ENCODE measurements at regions not wholly inside any gene's neighbourhood (a gene's known extent, or its start where the extent isn't known, plus 50 kb on each side); places are given as distances from the start of the nearest gene placed in this dataset.

DNA sequence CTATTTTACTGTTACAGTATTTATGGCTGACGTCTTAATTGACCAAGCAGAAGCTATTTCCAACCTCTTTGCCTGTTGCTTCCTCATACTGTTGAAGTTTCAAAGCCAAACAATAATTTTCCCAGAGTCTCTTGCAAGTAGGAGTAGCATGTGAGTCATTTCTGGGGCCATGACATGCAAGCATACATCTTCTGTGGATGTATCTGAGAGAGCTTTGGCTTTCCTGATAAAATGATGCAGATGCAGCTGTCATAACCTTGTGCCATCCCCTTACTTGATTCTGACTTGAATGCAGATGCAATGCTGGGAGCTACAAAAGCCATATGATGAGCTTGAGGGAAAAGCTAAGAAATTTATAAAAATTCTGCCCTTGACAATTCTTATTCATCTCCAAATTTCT lies 243.1 kb upstream of the TENM4 start:
- intact Hi-C loops (cut with micrococcal nuclease; ENCODE audit: unreplicated experiment): no loop called here
- H3K79me2 ChIP-seq (ENCODE audit: insufficient read depth, low read length): no peaks in the 10 kb centered on the region
- no peak overlapping the region for H3K27ac ChIP-seq (ENCODE audit: extremely low read length, insufficient read depth, low read length)
- FAIRE-seq (no peak), ATAC-seq (no peak), DNase-seq (ENCODE audit: low spot score) (no peak)
- H2AFZ ChIP-seq (ENCODE audit: low read length): no peak overlapping the region
- H4K20me1 ChIP-seq (ENCODE audit: insufficient read depth, low read length): no peaks in the 10 kb centered on the region
- no peaks in the 10 kb centered on the region for H3K9me3 ChIP-seq (ENCODE audit: low read length)
- H3K4me2 ChIP-seq (ENCODE audit: low read depth, low read length): no peak overlapping the region
- no peak overlapping the region for H3K4me3 ChIP-seq (replicated peaks in 1 of 3; ENCODE audit: insufficient read depth in 1 of 3, low read depth in 2 of 3, low read length in 3 of 3)
- POLR2A ChIA-PET: no interaction called here
- no peak for TF ChIP-seq PHF8 (CRISPR knock-in tag; IDR thresholded peaks at IDR 0.05)
- no peak for TF ChIP-seq ZNF292 (CRISPR knock-in tag; IDR thresholded peaks at IDR 0.05; ENCODE audit: borderline replicate concordance, low read depth)
- TF ChIP-seq, protein P1, sequence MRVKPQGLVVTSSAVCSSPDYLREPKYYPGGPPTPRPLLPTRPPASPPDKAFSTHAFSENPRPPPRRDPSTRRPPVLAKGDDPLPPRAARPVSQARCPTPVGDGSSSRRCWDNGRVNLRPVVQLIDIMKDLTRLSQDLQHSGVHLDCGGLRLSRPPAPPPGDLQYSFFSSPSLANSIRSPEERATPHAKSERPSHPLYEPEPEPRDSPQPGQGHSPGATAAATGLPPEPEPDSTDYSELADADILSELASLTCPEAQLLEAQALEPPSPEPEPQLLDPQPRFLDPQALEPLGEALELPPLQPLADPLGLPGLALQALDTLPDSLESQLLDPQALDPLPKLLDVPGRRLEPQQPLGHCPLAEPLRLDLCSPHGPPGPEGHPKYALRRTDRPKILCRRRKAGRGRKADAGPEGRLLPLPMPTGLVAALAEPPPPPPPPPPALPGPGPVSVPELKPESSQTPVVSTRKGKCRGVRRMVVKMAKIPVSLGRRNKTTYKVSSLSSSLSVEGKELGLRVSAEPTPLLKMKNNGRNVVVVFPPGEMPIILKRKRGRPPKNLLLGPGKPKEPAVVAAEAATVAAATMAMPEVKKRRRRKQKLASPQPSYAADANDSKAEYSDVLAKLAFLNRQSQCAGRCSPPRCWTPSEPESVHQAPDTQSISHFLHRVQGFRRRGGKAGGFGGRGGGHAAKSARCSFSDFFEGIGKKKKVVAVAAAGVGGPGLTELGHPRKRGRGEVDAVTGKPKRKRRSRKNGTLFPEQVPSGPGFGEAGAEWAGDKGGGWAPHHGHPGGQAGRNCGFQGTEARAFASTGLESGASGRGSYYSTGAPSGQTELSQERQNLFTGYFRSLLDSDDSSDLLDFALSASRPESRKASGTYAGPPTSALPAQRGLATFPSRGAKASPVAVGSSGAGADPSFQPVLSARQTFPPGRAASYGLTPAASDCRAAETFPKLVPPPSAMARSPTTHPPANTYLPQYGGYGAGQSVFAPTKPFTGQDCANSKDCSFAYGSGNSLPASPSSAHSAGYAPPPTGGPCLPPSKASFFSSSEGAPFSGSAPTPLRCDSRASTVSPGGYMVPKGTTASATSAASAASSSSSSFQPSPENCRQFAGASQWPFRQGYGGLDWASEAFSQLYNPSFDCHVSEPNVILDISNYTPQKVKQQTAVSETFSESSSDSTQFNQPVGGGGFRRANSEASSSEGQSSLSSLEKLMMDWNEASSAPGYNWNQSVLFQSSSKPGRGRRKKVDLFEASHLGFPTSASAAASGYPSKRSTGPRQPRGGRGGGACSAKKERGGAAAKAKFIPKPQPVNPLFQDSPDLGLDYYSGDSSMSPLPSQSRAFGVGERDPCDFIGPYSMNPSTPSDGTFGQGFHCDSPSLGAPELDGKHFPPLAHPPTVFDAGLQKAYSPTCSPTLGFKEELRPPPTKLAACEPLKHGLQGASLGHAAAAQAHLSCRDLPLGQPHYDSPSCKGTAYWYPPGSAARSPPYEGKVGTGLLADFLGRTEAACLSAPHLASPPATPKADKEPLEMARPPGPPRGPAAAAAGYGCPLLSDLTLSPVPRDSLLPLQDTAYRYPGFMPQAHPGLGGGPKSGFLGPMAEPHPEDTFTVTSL (CRISPR knock-in tag; IDR thresholded peaks at IDR 0.05; ENCODE audit: borderline replicate concordance): no peak
- no peak for TF ChIP-seq MEIS1 (CRISPR knock-in tag; IDR thresholded peaks at IDR 0.05; ENCODE audit: borderline replicate concordance)
- TF ChIP-seq ZFY (CRISPR knock-in tag; IDR thresholded peaks at IDR 0.05): no peak
- TF ChIP-seq ZFP36L1 (CRISPR knock-in tag; IDR thresholded peaks at IDR 0.05): no peak
- TF ChIP-seq, protein P2, sequence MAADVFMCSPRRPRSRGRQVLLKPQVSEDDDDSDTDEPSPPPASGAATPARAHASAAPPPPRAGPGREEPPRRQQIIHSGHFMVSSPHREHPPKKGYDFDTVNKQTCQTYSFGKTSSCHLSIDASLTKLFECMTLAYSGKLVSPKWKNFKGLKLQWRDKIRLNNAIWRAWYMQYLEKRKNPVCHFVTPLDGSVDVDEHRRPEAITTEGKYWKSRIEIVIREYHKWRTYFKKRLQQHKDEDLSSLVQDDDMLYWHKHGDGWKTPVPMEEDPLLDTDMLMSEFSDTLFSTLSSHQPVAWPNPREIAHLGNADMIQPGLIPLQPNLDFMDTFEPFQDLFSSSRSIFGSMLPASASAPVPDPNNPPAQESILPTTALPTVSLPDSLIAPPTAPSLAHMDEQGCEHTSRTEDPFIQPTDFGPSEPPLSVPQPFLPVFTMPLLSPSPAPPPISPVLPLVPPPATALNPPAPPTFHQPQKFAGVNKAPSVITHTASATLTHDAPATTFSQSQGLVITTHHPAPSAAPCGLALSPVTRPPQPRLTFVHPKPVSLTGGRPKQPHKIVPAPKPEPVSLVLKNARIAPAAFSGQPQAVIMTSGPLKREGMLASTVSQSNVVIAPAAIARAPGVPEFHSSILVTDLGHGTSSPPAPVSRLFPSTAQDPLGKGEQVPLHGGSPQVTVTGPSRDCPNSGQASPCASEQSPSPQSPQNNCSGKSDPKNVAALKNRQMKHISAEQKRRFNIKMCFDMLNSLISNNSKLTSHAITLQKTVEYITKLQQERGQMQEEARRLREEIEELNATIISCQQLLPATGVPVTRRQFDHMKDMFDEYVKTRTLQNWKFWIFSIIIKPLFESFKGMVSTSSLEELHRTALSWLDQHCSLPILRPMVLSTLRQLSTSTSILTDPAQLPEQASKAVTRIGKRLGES (CRISPR knock-in tag; IDR thresholded peaks at IDR 0.05; ENCODE audit: borderline replicate concordance): no peak
- no peak for TF ChIP-seq ZNF224 (CRISPR knock-in tag; IDR thresholded peaks at IDR 0.05)
- TF ChIP-seq WIZ (CRISPR knock-in tag; IDR thresholded peaks at IDR 0.05): no peak
- TF ChIP-seq, protein P3, sequence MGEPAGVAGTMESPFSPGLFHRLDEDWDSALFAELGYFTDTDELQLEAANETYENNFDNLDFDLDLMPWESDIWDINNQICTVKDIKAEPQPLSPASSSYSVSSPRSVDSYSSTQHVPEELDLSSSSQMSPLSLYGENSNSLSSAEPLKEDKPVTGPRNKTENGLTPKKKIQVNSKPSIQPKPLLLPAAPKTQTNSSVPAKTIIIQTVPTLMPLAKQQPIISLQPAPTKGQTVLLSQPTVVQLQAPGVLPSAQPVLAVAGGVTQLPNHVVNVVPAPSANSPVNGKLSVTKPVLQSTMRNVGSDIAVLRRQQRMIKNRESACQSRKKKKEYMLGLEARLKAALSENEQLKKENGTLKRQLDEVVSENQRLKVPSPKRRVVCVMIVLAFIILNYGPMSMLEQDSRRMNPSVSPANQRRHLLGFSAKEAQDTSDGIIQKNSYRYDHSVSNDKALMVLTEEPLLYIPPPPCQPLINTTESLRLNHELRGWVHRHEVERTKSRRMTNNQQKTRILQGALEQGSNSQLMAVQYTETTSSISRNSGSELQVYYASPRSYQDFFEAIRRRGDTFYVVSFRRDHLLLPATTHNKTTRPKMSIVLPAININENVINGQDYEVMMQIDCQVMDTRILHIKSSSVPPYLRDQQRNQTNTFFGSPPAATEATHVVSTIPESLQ (CRISPR knock-in tag; conservative IDR thresholded peaks at IDR 0.05): no peak
- TF ChIP-seq MATR3 (CRISPR knock-in tag; IDR thresholded peaks at IDR 0.05): no peak
- WGBS (ENCODE audit: low lambda C conversion rate): 0% methylated on average over 1 of the region's 1 CpG
- H3K4me1 ChIP-seq (ENCODE audit: insufficient read depth, low read length): no peaks in the 10 kb centered on the region
- H3K27me3 ChIP-seq (ENCODE audit: control insufficient read depth in 1 of 2, insufficient read depth in 2 of 2, low read length in 2 of 2): no peaks in the 10 kb centered on the region
- no TSS peak for BruUV-seq (replicated peaks)
- no peak overlapping the region for H3K9ac ChIP-seq (ENCODE audit: insufficient read depth, low read depth, low read length)
- CTCF ChIA-PET (ENCODE audit: low intra/inter-chr PET ratio, low total read pairs): no interaction called here
- H3K36me3 ChIP-seq (replicated peaks in 1 of 2; ENCODE audit: control insufficient read depth in 1 of 2, insufficient read depth in 2 of 2, low read length in 2 of 2): no peaks in the 10 kb centered on the region
- in situ Hi-C loops (cut with HindIII; ENCODE audit: extremely low pct_ligation_motif_present, low pct_unique_long_range_greater_than_20kb): no loop called here
